ENCODE measurements at regions not wholly inside any gene's neighbourhood (a gene's known extent, or its start where the extent isn't known, plus 50 kb on each side); places are given as distances from the start of the nearest gene placed in this dataset.

DNA sequence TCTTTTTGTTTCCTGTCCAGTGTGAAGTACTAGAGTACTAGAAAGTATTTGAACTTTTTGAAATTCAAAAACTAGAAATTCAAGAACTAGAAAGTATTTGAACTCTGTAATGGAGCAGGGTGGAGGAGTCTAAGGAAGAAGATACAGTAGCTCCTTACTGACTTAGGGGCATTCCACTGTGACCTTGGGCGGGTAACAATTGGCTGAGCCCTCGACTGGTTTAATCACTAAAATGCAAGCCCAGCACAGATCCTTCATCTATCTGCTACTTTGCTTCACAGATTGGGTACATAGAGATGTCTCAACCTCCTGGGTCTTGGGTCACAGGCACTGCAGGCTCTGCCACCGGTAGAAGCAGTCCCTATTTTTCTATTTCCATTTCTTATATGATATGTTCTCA is 462.1 kb upstream of the AGTR1 start:
- H3K4me3 ChIP-seq (ENCODE audit: low read length), result no peak overlapping the region
- TF ChIP-seq, protein P1, sequence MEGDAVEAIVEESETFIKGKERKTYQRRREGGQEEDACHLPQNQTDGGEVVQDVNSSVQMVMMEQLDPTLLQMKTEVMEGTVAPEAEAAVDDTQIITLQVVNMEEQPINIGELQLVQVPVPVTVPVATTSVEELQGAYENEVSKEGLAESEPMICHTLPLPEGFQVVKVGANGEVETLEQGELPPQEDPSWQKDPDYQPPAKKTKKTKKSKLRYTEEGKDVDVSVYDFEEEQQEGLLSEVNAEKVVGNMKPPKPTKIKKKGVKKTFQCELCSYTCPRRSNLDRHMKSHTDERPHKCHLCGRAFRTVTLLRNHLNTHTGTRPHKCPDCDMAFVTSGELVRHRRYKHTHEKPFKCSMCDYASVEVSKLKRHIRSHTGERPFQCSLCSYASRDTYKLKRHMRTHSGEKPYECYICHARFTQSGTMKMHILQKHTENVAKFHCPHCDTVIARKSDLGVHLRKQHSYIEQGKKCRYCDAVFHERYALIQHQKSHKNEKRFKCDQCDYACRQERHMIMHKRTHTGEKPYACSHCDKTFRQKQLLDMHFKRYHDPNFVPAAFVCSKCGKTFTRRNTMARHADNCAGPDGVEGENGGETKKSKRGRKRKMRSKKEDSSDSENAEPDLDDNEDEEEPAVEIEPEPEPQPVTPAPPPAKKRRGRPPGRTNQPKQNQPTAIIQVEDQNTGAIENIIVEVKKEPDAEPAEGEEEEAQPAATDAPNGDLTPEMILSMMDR (conservative IDR thresholded peaks at IDR 0.05; ENCODE audit: low read depth, low read length), result no peak
- DNase-seq (ENCODE audit: low read depth), result no peak

GRCh38 chr3:148238421-148238821 is 459.3 kb upstream of the AGTR1 start:
- no peak overlapping the region for H3K4me3 ChIP-seq (ENCODE audit: low read length)
- TF ChIP-seq, protein P1 (conservative IDR thresholded peaks at IDR 0.05; ENCODE audit: low read depth, low read length), result no peak
- DNase-seq (ENCODE audit: low read depth), result no peak

DNA sequence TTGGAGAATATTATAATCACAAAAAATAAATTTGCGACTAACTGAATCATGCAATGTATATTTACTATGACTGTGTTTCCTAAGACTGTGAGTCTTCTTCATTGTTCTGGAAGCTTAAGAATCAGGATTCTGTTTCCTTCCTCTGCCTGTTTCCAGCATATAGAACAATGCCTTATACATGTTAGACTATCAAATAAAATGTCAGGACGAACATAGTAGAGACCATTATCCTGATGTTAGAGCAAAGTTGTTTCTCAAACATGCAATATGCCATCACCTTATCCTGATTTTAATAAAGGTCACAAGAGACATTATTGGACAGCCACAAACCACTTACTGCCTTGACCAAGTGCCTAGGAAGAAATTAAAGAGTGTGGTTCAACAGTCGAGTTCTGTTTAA is 457.4 kb upstream of the AGTR1 start:
- H3K4me3 ChIP-seq (ENCODE audit: low read length), result no peak overlapping the region
- no peak for DNase-seq (ENCODE audit: low read depth)
- TF ChIP-seq, protein P1 (conservative IDR thresholded peaks at IDR 0.05; ENCODE audit: low read depth, low read length), result no peak

- TF ChIP-seq, protein P1 (conservative IDR thresholded peaks at IDR 0.05; ENCODE audit: low read depth, low read length), result no peak
- no peak overlapping the region for H3K4me3 ChIP-seq (ENCODE audit: low read length)
- DNase-seq (ENCODE audit: low read depth), result no peak
Measured at GRCh38 chr3:148243609-148244008, 454.1 kb upstream of the AGTR1 start.

DNA sequence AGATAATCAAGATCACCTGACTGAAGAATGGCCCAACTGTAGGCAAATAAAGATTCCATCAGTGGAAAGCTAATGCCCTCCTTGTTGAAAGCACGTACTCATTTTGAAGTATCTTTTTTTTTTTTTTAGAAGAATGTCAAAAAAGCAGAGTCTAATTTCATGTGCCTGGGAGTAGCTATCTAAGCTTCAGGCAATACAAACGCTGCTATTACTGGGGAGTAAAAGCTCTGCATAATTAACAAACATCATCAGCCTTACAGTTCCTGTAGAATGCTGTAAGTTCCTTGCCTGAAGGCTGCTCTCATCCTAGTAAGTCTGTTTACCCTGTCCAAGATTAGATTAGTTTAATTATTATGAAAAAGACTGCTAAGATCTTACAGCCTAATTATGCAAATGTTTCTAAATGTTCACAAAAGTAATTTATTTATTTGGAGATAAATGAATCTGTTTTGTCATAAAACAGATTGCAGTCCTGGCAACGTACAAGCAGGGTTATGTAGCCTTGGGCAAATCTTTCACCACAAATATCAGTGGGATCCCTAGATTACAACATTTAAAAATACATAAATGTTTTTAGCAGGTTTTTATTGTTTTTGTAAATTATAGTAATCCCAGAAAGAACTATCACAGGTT is 451.3 kb upstream of the AGTR1 start:
- TF ChIP-seq, protein P1 (conservative IDR thresholded peaks at IDR 0.05; ENCODE audit: low read depth, low read length), result no peak
- no peak for DNase-seq (ENCODE audit: low read depth)
- H3K4me3 ChIP-seq (ENCODE audit: low read length), result no peak overlapping the region

DNA sequence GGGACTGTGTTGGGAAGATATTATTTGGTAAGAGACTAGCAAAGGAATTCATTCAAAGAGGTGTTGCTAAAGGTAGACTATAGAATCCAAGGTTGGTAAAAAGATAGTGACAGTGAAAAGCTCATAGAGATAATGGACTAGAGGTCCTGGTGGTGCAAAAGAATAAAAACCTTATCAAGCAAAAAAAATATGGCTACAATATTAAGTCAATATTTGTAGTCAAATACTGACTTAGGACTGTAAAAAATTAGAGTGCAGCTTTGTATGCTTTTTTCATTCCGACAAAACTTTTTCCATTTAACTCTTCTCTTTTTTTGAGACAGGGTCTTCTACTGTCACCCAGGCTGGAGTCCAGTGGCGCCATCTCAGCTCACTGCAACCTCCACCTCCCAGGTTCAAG is 444.0 kb upstream of the AGTR1 start:
- TF ChIP-seq, protein P1 (conservative IDR thresholded peaks at IDR 0.05; ENCODE audit: low read depth, low read length), result no peak
- no peak for DNase-seq (ENCODE audit: low read depth)
- H3K4me3 ChIP-seq (ENCODE audit: low read length), result no peak overlapping the region

GRCh38 chr3:148254402-148254801 is 443.3 kb upstream of the AGTR1 start:
- no peak for DNase-seq (ENCODE audit: low read depth)
- TF ChIP-seq, protein P1 (conservative IDR thresholded peaks at IDR 0.05; ENCODE audit: low read depth, low read length), result no peak
- no peak overlapping the region for H3K4me3 ChIP-seq (ENCODE audit: low read length)
